A549 (cell line): ENCODE measurements at regions not wholly inside any gene's neighbourhood (a gene's known extent, or its start where the extent isn't known, plus 50 kb on each side); places are given as distances from the start of the nearest gene placed in this dataset.

ENCODE experiments used
- JUN ChIP-seq, 2 experiments: fragments of >200 bp; sonication (Bioruptor Twin); formaldehyde crosslinking; IDR thresholded peaks; 2 replicates in 1 of 2; 3 replicates in 1 of 2; pipeline ENCODE4 v1.6.1; 2016 to 2017
- KDM5A ChIP-seq: fragments of 200-600 bp; sonication (generic); IDR thresholded peaks from 2 replicates; pipeline ENCODE4 v1.6.1; 2016; ENCODE audit warnings: antibody characterized with exemption, mild to moderate bottlenecking
- RCOR1 ChIP-seq: fragments of 150-350 bp; IDR thresholded peaks from 2 replicates; pipeline ENCODE4 v1.6.1; 2014; ENCODE audit warnings: antibody characterized with exemption, low read length, low read depth

- no peak for TF ChIP-seq RCOR1
- TF ChIP-seq JUN (IDR thresholded peaks at IDR 0.05): no peak
- TF ChIP-seq KDM5A: no peak
These were observed 486.6 kb downstream of the AJAP1 start for GRCh38 chr1:5140962-5141361.
